ENCODE measurements at regions not wholly inside any gene's neighbourhood (a gene's known extent, or its start where the extent isn't known, plus 50 kb on each side); places are given as distances from the start of the nearest gene placed in this dataset.

DNA sequence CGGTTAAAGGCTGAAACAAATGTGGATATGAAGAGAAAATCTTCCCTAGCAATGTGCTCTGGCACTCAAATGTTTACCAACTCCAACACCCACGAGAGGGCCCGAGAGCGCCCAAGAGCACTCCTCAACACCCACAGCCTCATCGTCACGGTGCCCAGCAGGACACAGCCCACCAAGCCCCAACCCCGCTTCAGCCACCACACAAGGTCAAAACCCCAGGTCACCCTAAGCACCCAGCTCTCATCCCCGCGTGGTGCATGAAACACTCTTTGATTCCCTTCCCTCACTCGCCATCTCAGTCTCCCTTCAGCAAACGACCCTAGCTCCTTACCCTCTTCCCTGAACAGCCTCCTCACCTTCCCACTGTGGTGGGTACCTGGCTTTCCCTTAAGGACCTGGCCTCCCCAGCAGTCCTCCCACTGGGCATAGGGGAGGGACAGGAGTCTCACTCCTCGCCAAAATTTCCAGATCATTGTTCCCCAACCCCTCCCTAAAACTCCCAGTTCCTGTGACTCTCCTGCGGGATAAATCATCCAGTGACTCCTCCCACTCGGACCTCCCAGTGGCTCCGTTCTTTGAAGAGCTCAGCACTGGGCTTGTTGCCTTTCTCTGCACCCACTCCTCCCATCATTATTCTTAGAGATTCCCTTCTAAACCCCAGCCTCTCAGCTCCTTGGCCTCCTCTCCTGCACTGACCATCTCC is 170.4 kb upstream of the SYT6 start:
- no peak for DNase-seq
- no peaks in the 10 kb centered on the region for H3K36me3 ChIP-seq (replicated peaks; ENCODE audit: control insufficient read depth, insufficient read depth, low read length)

DNA sequence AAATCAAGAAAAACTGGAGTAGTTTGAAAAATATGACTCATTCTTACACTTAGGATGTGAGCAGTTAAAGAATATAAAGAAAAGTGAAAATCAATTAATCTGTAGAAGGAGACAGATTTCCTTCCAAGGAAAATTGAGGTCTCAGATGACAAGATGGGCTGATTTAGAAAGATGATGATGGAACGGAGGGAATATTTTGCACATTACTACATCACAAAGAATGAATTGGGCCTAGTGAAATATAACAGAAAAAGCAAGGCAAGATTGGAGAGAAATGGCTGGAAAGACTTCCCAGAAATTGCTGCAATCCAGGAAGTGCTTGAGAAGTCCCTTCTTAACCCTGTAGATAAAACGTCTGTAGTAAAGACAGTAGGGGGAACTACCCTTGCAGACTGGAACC is 169.1 kb upstream of the SYT6 start:
- Histone ChIP-seq H3K36me3 (replicated peaks; ENCODE audit: control insufficient read depth, insufficient read depth, low read length) (no peaks in the 10 kb centered on the region), H3K4me3 (ENCODE audit: insufficient read depth, low read depth, low read length) (no peak overlapping the region), H3K27me3 (ENCODE audit: control insufficient read depth, insufficient read depth, low read length) (no peaks in the 10 kb centered on the region)
- DNase-seq, result no peak

More for the DNA sequence above, 170.4 kb upstream of the SYT6 start:
- Histone ChIP-seq H3K27me3 (ENCODE audit: control insufficient read depth, insufficient read depth, low read length) (no peaks in the 10 kb centered on the region), H3K4me3 (ENCODE audit: insufficient read depth, low read depth, low read length) (no peak overlapping the region)

DNA sequence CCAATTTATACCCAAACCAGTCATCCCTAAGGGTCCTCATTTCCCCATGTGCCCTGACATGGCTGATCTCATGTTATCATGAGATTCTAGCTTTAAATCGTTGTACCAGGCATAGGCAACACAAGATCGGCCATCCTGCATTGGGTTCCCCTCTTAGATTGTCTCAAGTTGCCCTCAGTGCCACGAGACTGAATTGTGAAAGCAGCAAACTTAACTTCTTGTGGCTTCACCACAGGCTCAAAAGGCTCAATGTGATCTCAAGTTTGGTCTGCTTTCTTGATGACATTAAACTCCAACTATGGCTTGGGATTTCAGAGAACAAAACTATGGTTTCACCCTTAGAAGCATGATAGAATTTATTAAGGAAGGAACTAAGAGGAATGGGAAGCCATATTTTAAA is 168.5 kb upstream of the SYT6 start:
- DNase-seq, result no peak
- no peaks in the 10 kb centered on the region for H3K27me3 ChIP-seq (ENCODE audit: control insufficient read depth, insufficient read depth, low read length)
- no peaks in the 10 kb centered on the region for H3K36me3 ChIP-seq (replicated peaks; ENCODE audit: control insufficient read depth, insufficient read depth, low read length)
- H3K4me3 ChIP-seq (ENCODE audit: insufficient read depth, low read depth, low read length), result no peak overlapping the region

DNA sequence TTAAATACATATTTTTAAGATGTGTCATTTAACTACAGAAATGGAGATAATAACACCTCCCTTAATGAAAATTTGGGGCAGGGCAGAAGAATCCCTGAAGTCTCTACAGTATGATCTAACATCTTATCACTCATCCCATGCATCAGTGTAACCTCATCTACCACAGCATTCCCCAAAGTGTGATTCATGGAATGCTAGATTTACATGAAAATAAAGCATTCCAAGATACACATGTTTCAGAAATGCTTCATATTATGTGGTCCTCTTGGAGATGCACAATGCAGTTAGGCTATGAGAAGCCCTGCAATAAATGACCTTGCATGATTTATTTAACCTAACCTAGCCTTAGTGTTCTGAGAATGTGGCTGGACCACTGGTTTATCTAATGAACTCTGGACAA is 166.9 kb upstream of the SYT6 start:
- DNase-seq, result no peak
- Histone ChIP-seq H3K36me3 (replicated peaks; ENCODE audit: control insufficient read depth, insufficient read depth, low read length) (no peaks in the 10 kb centered on the region), H3K4me3 (ENCODE audit: insufficient read depth, low read depth, low read length) (no peak overlapping the region), H3K27me3 (ENCODE audit: control insufficient read depth, insufficient read depth, low read length) (no peaks in the 10 kb centered on the region)

DNA sequence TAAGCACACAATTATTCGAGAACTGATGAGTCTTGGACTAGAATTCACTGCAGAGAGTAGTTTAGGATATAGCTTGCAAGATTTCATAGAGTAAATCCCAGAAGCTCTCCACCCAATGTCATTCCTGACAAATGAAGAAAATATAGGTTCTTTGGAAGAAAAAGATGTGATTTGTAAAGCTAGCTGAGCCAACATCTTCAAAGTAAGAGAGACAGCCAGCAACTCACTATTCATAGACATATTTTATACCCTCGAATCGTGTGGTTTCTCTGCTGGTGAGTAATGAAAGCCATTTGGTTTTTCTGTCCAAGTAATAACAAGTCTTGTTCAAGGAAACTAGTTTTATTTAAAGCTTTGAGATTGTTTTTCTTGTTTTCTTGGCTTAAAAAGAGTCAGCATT is 165.7 kb upstream of the SYT6 start:
- Histone ChIP-seq H3K36me3 (replicated peaks; ENCODE audit: control insufficient read depth, insufficient read depth, low read length) (no peaks in the 10 kb centered on the region), H3K27me3 (ENCODE audit: control insufficient read depth, insufficient read depth, low read length) (no peaks in the 10 kb centered on the region), H3K4me3 (ENCODE audit: insufficient read depth, low read depth, low read length) (no peak overlapping the region)
- DNase-seq, result no peak

DNA sequence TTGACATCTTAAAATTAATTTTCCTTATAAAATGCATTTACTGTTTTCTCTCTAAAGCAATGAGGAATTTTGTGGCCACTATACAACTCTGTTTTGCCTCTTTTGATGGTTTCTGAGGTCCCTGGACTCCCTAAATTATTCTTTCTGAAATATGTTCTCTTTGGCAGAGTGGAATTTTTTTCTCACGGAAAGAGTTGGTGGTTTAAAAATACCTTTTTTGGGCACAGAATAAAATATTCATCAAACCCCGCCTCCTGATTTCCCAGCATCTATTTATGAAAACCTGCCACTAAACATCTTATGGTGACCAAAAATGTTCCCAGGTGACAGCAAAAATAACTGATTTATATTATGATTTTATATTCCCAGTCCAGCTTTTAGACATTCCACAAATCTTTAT is 165.3 kb upstream of the SYT6 start:
- H3K4me3 ChIP-seq (ENCODE audit: insufficient read depth, low read depth, low read length), result no peak overlapping the region
- no peak for DNase-seq
- H3K36me3 ChIP-seq (replicated peaks; ENCODE audit: control insufficient read depth, insufficient read depth, low read length), result no peaks in the 10 kb centered on the region
- H3K27me3 ChIP-seq (ENCODE audit: control insufficient read depth, insufficient read depth, low read length), result no peaks in the 10 kb centered on the region

DNA sequence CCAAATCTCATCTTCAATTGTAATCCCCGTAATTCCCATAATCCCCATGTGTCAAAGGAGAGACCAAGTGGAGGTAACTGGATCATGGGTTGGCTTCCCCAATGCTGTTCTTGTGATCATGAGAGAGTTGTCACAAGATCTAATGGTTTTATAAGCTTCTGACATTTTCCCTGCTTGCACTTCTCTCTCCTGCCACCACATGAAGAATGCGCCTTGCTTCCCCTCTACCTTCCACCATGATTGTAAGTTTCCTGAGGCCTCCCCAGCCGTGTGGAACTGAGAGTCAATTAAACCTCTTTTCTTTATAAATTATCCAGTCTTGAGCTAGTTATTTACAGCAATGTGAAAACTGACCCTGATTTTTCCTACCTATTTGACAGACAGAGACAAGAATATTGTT is 162.5 kb upstream of the SYT6 start:
- Histone ChIP-seq H3K27me3 (ENCODE audit: control insufficient read depth, insufficient read depth, low read length) (no peaks in the 10 kb centered on the region), H3K4me3 (ENCODE audit: insufficient read depth, low read depth, low read length) (no peak overlapping the region), H3K36me3 (replicated peaks; ENCODE audit: control insufficient read depth, insufficient read depth, low read length) (no peaks in the 10 kb centered on the region)
- DNase-seq, result no peak

DNA sequence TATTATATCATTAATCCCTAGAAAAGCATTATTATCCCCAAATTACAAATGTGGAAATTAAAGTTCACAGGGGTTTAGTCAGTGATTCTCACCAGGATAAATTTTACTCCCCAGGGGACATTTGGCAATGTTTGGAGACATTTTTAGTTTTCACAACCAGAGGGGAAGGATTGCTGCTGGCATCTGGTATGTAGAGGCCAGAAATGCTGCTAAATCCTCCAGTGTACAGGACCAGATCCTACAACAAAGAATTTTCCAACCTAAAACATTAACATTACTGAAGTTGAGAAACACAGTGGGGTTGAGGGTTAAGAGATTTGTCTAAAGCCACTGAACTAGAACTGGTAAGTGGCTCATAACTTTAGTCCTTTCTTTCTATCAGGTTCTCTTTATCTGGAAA is 162.0 kb upstream of the SYT6 start:
- no peaks in the 10 kb centered on the region for H3K27me3 ChIP-seq (ENCODE audit: control insufficient read depth, insufficient read depth, low read length)
- no peak overlapping the region for H3K4me3 ChIP-seq (ENCODE audit: insufficient read depth, low read depth, low read length)
- H3K36me3 ChIP-seq (replicated peaks; ENCODE audit: control insufficient read depth, insufficient read depth, low read length), result no peaks in the 10 kb centered on the region
- DNase-seq, result no peak

DNA sequence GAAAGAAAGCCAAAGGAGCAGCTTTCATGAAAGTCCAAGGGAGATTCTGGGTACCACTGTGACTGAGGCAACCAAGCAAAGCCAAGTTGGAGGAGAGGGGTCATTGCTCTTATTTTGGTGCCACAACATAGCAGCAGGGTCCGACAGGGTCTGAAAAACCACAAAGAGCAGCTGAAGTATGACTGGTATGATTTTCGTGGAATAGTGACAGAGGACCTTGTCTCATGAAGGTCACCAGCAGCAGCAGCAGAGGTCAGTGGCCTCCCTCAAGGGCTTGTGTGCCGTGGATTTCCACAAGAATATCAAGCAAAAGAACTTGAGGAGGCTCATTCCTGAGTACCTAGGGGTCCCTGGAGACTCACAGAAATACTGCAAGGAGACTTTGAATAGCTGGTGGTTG is 160.9 kb upstream of the SYT6 start:
- Histone ChIP-seq H3K27me3 (ENCODE audit: control insufficient read depth, insufficient read depth, low read length) (no peaks in the 10 kb centered on the region), H3K36me3 (replicated peaks; ENCODE audit: control insufficient read depth, insufficient read depth, low read length) (no peaks in the 10 kb centered on the region), H3K4me3 (ENCODE audit: insufficient read depth, low read depth, low read length) (no peak overlapping the region)
- no peak for DNase-seq

DNA sequence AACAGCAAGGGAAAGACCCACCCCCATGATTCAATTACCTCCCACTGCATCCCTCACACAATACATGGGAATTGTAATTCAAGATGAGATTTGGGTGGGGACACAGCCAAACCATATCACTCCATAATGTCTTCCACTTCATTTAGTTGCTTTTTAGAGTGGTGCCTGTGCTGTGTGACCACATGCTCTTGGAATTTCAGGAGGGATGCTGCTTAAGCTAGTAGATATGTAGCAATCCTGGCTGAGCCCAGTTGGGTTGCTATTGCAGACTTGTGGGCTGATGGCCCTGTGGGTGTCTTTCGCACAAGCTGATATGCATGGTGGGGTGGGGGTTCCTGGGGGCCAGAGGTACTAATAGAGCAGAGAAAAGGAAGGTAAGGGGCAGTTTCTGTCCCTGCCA is 160.4 kb upstream of the SYT6 start:
- Histone ChIP-seq H3K27me3 (ENCODE audit: control insufficient read depth, insufficient read depth, low read length) (no peaks in the 10 kb centered on the region), H3K36me3 (replicated peaks; ENCODE audit: control insufficient read depth, insufficient read depth, low read length) (no peaks in the 10 kb centered on the region), H3K4me3 (ENCODE audit: insufficient read depth, low read depth, low read length) (no peak overlapping the region)
- no peak for DNase-seq

DNA sequence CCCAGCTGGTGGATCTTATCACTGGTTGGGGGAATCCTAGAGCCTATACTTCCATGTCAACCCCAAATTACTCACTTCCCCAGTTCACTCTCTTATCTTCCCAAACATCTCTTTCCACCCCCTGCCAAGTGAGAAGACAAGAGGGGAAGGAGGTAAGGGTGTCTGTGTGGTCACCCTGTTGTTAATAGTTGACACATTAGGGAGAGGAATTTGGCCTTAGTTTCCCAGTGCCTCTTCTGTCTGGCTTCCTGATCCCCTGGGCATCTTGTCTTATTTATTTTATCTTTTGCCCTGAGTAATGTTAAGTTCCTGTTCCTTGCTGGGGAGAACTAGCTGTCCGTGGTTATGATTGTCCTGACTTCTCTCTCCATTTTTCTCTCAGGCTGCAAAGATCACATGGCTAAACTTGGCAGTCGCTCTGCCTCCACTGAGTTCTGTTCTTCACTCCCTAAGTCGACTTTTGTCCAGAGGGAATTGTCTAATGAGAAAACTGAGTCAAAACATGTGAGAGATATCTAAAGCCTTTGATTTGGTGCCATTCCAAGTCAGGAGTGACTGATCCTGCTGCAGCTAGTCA is 157.1 kb upstream of the SYT6 start:
- DNase-seq, result no peak
- H3K4me3 ChIP-seq (ENCODE audit: insufficient read depth, low read depth, low read length), result no peak overlapping the region
- no peaks in the 10 kb centered on the region for H3K36me3 ChIP-seq (replicated peaks; ENCODE audit: control insufficient read depth, insufficient read depth, low read length)
- H3K27me3 ChIP-seq (ENCODE audit: control insufficient read depth, insufficient read depth, low read length), result no peaks in the 10 kb centered on the region

DNA sequence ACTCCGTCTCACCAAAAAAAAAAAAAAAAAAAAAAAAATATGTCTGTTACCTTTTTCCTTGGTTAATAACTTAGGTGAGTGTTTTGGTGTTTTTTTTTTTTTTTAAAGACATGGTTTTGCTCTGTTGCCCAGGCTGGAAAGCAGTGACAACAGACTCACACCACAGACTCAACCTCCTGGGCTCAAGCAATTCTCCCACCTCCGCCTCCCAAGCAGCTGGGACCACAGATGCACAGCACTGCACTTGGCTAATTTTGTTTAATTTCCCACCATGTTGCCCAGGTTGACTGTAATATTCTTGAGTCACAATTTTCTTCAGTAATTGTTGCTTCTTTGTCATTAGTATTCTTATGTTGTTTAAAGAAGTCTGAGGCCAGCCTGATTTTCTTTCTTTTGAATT is 149.2 kb upstream of the SYT6 start:
- no peak overlapping the region for H3K4me3 ChIP-seq (ENCODE audit: insufficient read depth, low read depth, low read length)
- no peak for DNase-seq
- no peaks in the 10 kb centered on the region for H3K36me3 ChIP-seq (replicated peaks; ENCODE audit: control insufficient read depth, insufficient read depth, low read length)
- H3K27me3 ChIP-seq (ENCODE audit: control insufficient read depth, insufficient read depth, low read length), result no peaks in the 10 kb centered on the region

DNA sequence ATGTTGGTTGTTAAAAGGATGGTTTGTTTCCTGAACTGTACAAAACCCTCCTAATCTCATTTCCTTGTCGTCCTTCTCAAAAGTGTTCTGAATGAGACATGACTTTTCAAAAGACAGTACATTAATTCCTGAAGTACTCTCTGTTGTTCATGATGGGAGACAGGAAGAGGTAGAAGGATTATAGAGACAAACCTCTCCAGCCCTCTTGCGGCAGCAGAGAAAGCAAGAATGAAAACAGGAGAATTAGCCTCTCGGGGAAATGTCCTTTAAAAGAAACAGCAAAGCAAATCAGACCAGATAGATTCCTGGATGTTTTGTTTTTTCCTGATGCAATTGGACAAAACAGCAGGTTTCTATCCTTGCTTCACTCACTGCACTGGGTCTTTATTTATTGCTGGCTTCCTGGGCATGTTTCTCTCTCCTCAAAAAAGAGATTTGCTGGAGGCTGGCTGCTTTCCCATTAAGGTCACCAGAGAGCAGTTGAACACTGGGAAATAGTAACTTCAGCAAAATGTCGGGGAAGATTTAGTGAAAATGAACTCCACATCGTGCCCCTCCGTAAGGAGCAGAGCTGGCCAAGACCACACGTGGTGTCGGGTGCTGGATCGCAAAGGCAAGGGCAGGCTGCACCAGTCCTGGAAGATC is 145.8 kb upstream of the SYT6 start:
- Histone ChIP-seq H3K4me3 (ENCODE audit: insufficient read depth, low read depth, low read length) (no peak overlapping the region), H3K36me3 (replicated peaks; ENCODE audit: control insufficient read depth, insufficient read depth, low read length) (no peaks in the 10 kb centered on the region), H3K27me3 (ENCODE audit: control insufficient read depth, insufficient read depth, low read length) (no peaks in the 10 kb centered on the region)
- DNase-seq, result no peak

DNA sequence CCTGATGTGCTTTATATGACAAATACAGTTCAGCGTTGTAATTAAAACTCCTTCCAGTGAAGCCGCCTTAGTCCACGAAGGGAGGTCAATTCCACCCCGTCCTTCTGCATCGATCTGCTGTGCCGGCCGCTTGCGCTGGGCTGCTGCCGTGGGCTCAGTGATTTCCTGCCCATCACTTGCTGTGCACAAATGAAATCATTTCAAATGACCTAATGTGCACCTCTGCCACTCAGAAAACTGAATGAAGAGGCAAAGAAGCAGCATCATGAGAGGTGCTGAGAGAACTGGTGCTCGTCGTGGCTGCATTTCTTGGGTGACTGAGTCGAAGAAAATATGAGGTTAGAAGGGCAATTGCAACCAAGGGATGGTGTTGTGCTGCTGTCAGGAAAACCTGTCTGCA is 144.3 kb upstream of the SYT6 start:
- DNase-seq, result no peak
- Histone ChIP-seq H3K4me3 (ENCODE audit: insufficient read depth, low read depth, low read length) (no peak overlapping the region), H3K36me3 (replicated peaks; ENCODE audit: control insufficient read depth, insufficient read depth, low read length) (no peaks in the 10 kb centered on the region)

DNA sequence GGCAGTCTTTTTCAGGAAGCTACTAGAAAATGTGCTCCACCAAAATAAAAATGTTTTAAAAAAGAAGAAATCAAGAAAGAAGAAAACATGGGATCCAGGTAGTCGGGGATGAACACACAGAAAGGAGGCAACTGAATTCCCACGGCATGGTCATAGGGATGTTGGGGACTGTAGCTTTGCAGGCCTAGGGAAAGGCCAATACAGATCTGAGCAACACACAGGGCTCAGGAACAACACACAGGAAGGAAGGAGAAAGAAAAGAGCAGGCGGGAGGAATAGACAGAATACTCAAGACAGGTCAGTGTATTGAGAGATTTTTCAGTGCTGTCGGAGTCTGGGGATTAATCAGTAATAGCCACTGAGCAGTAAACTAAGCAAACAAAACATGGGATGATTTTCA is 142.7 kb upstream of the SYT6 start:
- Histone ChIP-seq H3K27me3 (ENCODE audit: control insufficient read depth, insufficient read depth, low read length) (no peaks in the 10 kb centered on the region), H3K36me3 (replicated peaks; ENCODE audit: control insufficient read depth, insufficient read depth, low read length) (no peaks in the 10 kb centered on the region), H3K4me3 (ENCODE audit: insufficient read depth, low read depth, low read length) (no peak overlapping the region)
- DNase-seq, result no peak

More for the DNA sequence above, 144.3 kb upstream of the SYT6 start:
- no peaks in the 10 kb centered on the region for H3K27me3 ChIP-seq (ENCODE audit: control insufficient read depth, insufficient read depth, low read length)
